OCI-LY1 (cell line): ENCODE measurements at regions not wholly inside any gene's neighbourhood (a gene's known extent, or its start where the extent isn't known, plus 50 kb on each side); places are given as distances from the start of the nearest gene placed in this dataset.

Experiments
- CTCF ChIP-seq: fragments of 200-600 bp; sonication (generic), shearing (Covaris generic); IDR thresholded peaks from 2 replicates; pipeline ENCODE4 v1.5.1; 2017; ENCODE audit warnings: mild to moderate bottlenecking, antibody characterized with exemption, low read length, moderate library complexity, mixed read lengths
- EZH2 ChIP-seq: fragments of 200-600 bp; sonication (generic), shearing (Covaris generic); IDR thresholded peaks from 2 replicates; pipeline ENCODE4 v1.8.0; 2017; ENCODE audit warnings: borderline replicate concordance, mixed run types, mild to moderate bottlenecking, antibody characterized with exemption, low read length, moderate library complexity, mixed read lengths

- TF ChIP-seq CTCF (no peak), EZH2 (no peak)
These were observed 656.8 kb upstream of the NCAM2 start for GRCh38 chr21:20341431-20341830.
